Astrocyte of the hippocampus (primary cell): ENCODE measurements at regions not wholly inside any gene's neighbourhood (a gene's known extent, or its start where the extent isn't known, plus 50 kb on each side); places are given as distances from the start of the nearest gene placed in this dataset.

Experiments used
- DNase-seq: peaks from one replicate; pipeline ENCODE4 v3.0.0; 2011; ENCODE audit warnings: low read depth, low spot score

DNA sequence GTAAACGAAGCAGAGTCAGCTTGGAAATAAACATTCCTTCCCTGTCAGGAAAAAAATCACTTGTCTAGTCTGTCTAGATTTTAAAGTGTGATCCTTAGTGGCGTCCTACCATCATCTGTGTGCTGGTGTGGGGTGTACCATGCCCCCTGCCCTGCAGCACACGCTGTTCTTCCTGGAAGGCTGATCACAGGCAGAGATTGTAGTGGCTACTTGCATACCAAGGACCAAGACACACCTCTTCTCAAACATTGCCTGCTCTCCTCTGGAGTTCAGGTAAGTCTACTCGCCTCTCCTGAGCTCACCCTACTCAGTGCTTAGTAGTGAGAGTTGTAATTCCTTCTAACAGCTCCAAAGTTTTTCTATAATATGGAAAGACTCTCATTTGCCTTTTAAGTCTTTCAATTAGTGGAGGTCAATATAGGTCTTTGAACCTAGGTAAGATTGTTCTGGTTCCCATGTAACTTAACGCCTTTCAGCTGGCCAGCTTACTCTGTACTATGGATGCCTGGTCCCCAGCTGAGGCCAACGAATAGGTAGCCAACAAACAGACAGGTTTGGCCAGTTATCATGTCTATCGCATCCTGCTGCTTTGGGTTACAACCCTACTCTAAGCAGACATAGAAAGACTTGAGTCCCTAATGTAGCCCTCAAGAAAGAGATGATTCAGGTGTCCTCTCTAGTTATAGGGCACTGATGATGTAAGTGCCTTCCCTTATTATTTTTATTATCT lies 55.4 kb downstream of the XCL1 start:
- DNase-seq = no peak

DNA sequence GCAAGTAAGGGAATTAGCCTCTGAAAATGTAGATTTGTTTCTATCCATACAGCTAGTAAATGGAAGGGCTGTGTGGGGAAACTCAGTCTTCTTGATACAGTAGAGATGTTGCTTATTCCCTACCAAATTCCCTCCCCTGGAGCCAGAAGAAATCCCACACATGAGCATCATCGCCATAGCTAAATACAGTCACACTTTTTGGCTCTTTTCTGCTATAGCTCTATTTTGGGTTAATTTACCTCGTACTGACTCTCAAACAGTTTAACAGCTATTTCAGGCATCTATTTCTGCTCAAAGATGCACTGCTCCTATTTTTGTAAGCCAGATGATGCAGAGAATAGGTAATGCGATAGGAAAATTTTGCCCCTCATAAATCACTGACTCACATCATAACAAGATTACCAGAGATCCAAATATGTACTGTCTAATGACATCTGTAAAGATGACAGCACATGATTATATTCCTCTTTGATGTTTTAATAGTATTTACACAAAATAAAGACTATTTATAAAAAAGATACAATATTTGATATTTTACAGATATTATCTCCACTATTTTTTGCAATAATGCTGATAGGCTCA lies 58.6 kb downstream of the XCL1 start:
- no peak for DNase-seq

DNA sequence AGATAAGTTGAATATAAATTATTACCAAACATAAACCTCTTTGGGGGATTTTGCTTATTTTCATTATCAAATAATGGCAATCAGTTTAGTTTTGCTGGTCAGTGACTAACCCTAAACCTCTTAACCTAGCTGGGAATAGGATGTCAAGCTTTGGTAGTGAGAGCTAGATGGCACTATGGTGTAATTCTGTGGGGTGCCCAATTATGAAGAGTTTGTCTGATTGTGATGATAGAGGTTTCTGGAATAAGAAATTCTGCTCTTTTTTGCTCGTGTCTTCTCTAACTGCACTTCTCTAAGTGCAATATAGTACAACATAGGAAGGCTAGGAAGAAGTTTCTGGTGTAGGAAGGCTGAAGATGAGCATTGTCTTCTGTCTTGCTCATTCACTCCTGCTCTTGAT lies 59.8 kb downstream of the XCL1 start:
- no peak for DNase-seq

DNA sequence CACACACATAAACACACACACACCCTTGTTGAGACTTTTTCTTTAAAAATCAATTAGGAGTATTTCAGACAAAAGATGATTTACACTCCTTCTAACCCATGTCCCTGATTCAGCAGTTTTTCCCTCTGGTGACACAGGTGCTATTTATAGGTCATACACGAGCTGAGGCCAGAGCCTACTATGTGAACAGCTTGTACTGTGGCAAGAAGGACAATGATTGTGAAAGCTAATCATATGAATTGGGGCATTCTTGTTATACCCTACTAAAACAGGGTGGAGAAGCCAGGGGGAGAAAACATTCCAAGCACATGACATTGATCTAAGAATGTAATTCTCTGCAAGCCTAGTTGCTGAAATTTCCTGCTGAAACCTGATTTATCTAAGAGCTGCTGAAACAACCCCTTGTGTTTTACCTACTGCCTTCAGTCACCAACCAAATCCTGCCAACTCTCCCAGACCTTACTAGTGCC lies 60.3 kb downstream of the XCL1 start:
- peak; percentile 68 for DNase-seq

DNA sequence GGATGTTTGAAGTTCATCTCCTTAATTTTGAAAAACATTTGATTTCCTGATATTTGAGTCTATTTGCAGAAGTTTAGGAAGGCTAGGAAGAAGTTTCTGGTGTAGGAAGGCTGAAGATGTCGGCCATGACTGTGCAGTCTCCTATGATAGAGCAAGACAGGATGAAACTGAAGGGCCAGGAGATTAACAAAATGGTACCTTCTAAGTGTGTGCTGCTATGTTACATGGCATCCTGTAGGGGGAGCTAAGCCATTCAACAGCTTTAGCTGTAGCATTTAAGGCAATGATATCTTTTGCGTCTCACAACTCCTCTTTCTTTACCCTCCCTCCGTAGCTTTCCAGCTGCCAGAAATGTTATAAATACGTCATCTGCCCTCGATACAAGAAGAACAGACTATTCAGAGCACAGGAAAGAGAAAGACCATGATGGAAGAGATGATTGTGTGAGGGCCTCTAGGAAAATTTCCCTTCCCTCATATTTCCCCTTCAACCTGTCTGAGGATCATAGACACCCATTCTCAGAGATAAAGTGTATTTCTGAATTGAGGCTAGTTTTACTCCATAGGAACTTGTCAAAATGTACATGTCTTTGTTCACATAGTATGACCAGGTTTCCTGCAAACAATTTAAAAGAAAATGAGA lies 61.1 kb downstream of the XCL1 start:
- DNase-seq = no peak

DNA sequence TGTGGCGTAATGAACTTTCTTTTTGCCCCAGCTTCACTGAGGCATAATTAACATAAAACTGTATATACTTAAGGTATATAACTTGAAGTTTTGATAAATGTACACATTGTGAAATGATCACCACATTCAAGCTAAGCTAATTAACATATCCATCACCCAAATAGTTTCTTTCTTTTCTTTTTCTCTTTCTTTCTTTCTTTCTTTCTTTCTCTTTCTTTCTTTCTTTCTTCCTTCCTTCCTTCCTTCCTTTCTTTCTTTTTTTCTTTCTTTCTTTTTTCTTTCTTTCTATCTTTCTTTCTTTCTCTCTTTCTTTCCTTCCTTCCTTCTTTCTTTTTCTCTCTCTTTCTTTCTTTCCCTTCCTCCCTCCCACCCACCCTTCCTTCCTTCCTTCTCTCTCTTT lies 62.5 kb downstream of the XCL1 start:
- DNase-seq = no peak

DNA sequence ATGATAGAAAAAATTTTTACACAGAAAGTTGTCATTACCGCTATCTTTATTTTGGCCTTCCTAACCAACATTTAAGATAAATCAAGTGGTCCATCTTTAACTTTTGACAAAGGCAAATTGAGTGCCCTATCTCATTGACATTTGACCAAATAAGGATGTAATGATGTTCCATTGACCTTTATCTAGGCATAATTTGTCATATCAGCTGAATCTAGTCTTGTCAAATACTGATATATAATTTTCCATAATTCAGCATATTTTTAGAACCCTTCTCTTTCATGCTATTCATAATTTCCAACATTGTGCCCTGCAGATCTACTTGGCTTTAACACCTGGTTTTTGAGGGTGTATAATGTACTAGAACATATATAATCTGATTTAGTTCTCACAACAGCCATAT lies 63.8 kb downstream of the XCL1 start:
- DNase-seq = no peak

DNA sequence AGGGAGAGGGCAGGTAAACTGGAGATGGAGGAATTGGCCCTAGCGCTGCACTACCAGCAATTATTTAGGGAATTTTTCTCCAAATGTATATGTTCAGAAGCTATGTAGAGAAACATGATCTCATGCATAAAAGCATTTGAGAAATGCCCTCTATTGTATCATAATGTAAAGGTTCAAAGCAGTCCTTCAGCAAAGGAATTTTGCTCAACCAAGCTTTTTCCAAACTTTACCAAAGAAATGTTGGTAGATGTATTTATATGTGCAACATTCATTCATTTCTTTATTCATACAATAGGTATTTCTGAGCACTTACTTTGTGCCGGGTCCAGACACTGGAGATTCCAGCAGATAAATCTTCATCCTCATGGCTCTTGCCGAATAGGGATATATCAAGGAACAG lies 64.4 kb downstream of the XCL1 start:
- DNase-seq = no peak

DNA sequence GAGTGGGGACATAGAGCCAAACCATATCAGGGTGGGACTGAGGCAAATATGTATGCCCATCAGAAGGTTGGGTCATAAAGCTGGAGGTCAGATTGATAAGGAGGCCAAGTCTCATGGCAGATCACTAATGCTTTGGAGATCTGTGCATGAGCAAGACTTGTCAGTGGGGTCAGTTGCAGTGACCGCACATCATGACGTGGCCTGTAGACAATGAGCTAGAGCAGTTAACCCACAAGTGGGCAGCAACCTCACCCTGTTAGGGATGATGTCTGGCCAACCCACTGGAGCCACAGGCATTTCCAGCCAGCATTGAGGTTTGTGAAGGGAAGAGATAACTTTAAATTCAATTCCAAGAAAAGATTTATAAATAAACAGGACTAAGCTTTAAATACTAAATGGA lies 66.7 kb downstream of the XCL1 start:
- peak; percentile 90 for DNase-seq
